ENCODE measurements at regions not wholly inside any gene's neighbourhood (a gene's known extent, or its start where the extent isn't known, plus 50 kb on each side); places are given as distances from the start of the nearest gene placed in this dataset.

GRCh38 chr1:72938408-72938807 lies 656.1 kb upstream of the NEGR1 start:
- H3K36me3 Mint-ChIP-seq, result no peaks in the 10 kb centered on the region

GRCh38 chr1:72937905-72938304 lies 655.6 kb upstream of the NEGR1 start:
- no peak overlapping the region for H2AFZ ChIP-seq (ENCODE audit: insufficient read depth, low read depth, low read length, poor library complexity, severe bottlenecking)

More at GRCh38 chr1:72938408-72938807, 656.1 kb upstream of the NEGR1 start:
- Mint-ChIP-seq H3K9me3 (peaks cover 0 to 4% (median 0%) of the 10 kb centered on the region in 7 donors), H3K27me3 (ENCODE audit: low read depth in 3 of 3) (no peaks in the 10 kb centered on the region), H3K4me1 (peaks cover 6% of the 10 kb centered on the region), H3K27ac (no peak overlapping the region), H3K4me3 (no peak overlapping the region)
- no peak overlapping the region for H3K27ac ChIP-seq (ENCODE audit: low read depth in 1 of 2, low read length in 2 of 2)
- H3K27me3 ChIP-seq (ENCODE audit: control insufficient read depth in 2 of 2, insufficient read depth in 2 of 2, low read length in 2 of 2), result no peaks in the 10 kb centered on the region
- WGBS (ENCODE audit: insufficient coverage), result 100% methylated on average over 1 of the region's 1 CpG
- H3K4me1 ChIP-seq (ENCODE audit: control insufficient read depth in 1 of 2, insufficient read depth in 2 of 2, low read length in 2 of 2), result peaks cover 0 to 2% of the 10 kb centered on the region in 2 donors
- peaks cover 0 to 2% of the 10 kb centered on the region in 2 donors for H3K9me3 ChIP-seq (replicated peaks in 1 of 2; ENCODE audit: control insufficient read depth in 1 of 2, insufficient read depth in 1 of 2, low read length in 2 of 2)
- H2AFZ ChIP-seq (ENCODE audit: insufficient read depth, low read depth, low read length, poor library complexity, severe bottlenecking), result no peak overlapping the region
- no peaks in the 10 kb centered on the region for H3K79me2 ChIP-seq (ENCODE audit: insufficient read depth, low read length)
- H3K36me3 ChIP-seq (replicated peaks in 1 of 2; ENCODE audit: control insufficient read depth in 1 of 2, insufficient read depth in 2 of 2, low read length in 2 of 2), result no peaks in the 10 kb centered on the region
- intact Hi-C loops (cut with micrococcal nuclease), result no loop called here
- no peak for DNase-seq
- no peaks in the 10 kb centered on the region for H4K20me1 ChIP-seq (ENCODE audit: insufficient read depth, low read length)
- no peak overlapping the region for H3K4me2 ChIP-seq (replicated peaks; ENCODE audit: extremely low read depth, low read length, poor library complexity, severe bottlenecking)
- TF ChIP-seq CTCF (IDR thresholded peaks at IDR 0.05), result no peak
- no peak overlapping the region for H3K9ac ChIP-seq (ENCODE audit: insufficient read depth, low read length, poor library complexity, severe bottlenecking)
- no peak overlapping the region for H3K4me3 ChIP-seq (replicated peaks in 1 of 3; ENCODE audit: low read depth in 2 of 3, low read length in 3 of 3)

More at GRCh38 chr1:72937905-72938304, 655.6 kb upstream of the NEGR1 start:
- DNase-seq, result no peak
- Histone ChIP-seq H3K27ac (ENCODE audit: low read depth in 1 of 2, low read length in 2 of 2) (no peak overlapping the region), H3K4me1 (ENCODE audit: control insufficient read depth in 1 of 2, insufficient read depth in 2 of 2, low read length in 2 of 2) (peaks cover 0 to 2% of the 10 kb centered on the region in 2 donors), H3K79me2 (ENCODE audit: insufficient read depth, low read length) (no peaks in the 10 kb centered on the region), H3K9ac (ENCODE audit: insufficient read depth, low read length, poor library complexity, severe bottlenecking) (no peak overlapping the region), H3K36me3 (replicated peaks in 1 of 2; ENCODE audit: control insufficient read depth in 1 of 2, insufficient read depth in 2 of 2, low read length in 2 of 2) (no peaks in the 10 kb centered on the region), H3K4me2 (replicated peaks; ENCODE audit: extremely low read depth, low read length, poor library complexity, severe bottlenecking) (no peak overlapping the region), H4K20me1 (ENCODE audit: insufficient read depth, low read length) (no peaks in the 10 kb centered on the region), H3K9me3 (replicated peaks in 1 of 2; ENCODE audit: control insufficient read depth in 1 of 2, insufficient read depth in 1 of 2, low read length in 2 of 2) (peaks cover 0 to 2% of the 10 kb centered on the region in 2 donors), H3K27me3 (ENCODE audit: control insufficient read depth in 2 of 2, insufficient read depth in 2 of 2, low read length in 2 of 2) (no peaks in the 10 kb centered on the region), H3K4me3 (replicated peaks in 1 of 3; ENCODE audit: low read depth in 2 of 3, low read length in 3 of 3) (no peak overlapping the region)
- Mint-ChIP-seq H3K4me3 (no peak overlapping the region), H3K4me1 (peaks cover 6% of the 10 kb centered on the region), H3K27ac (no peak overlapping the region), H3K27me3 (ENCODE audit: low read depth in 3 of 3) (no peaks in the 10 kb centered on the region), H3K36me3 (no peaks in the 10 kb centered on the region), H3K9me3 (peaks cover 0 to 4% (median 0%) of the 10 kb centered on the region in 7 donors)
- no peak for TF ChIP-seq CTCF (IDR thresholded peaks at IDR 0.05)
- WGBS (ENCODE audit: insufficient coverage), result no CpG with 5 or more reads among the region's 1 CpG
- intact Hi-C loops (cut with micrococcal nuclease), result no loop called here
